ENCODE measurements at regions not wholly inside any gene's neighbourhood (a gene's known extent, or its start where the extent isn't known, plus 50 kb on each side); places are given as distances from the start of the nearest gene placed in this dataset.
A peak's percentile ranks its signal among the peaks of the same experiment; 100 is the strongest.
"Not testable (repeated sequence)": the region's sequence is repeated elsewhere in the genome, so short reads cannot be mapped to it uniquely, and the experiment has no call there.

GRCh38 chr12:9364224-9365176 is 156.3 kb upstream of the PZP start:
- DNase-seq = peak; percentile 77

GRCh38 chr12:9363145-9363544 is 154.9 kb upstream of the PZP start:
- DNase-seq = no peak

GRCh38 chr12:9361879-9362326 is 153.7 kb upstream of the PZP start:
- DNase-seq = no peak

- DNase-seq = not testable (repeated sequence)
Measured at GRCh38 chr12:9354009-9354754, 146.0 kb upstream of the PZP start.

- no peak for DNase-seq
Measured at GRCh38 chr12:9351136-9351535, 142.9 kb upstream of the PZP start.

GRCh38 chr12:9349888-9350885 is 142.0 kb upstream of the PZP start:
- no peak for DNase-seq

GRCh38 chr12:9348906-9349518 is 140.8 kb upstream of the PZP start:
- DNase-seq = no peak

- peak; percentile 53 for DNase-seq
Measured at GRCh38 chr12:9347328-9348127, 139.3 kb upstream of the PZP start.

- no peak for DNase-seq
Measured at GRCh38 chr12:9346866-9347327, 138.7 kb upstream of the PZP start.

GRCh38 chr12:9345171-9345570 is 137.0 kb upstream of the PZP start:
- DNase-seq = no peak

GRCh38 chr12:9344541-9344940 is 136.3 kb upstream of the PZP start:
- no peak for DNase-seq

GRCh38 chr12:9343731-9344130 is 135.5 kb upstream of the PZP start:
- no peak for DNase-seq

GRCh38 chr12:9342614-9343353 is 134.6 kb upstream of the PZP start:
- DNase-seq = no peak

- DNase-seq = no peak
Measured at GRCh38 chr12:9341260-9341585, 133.0 kb upstream of the PZP start.

- DNase-seq = peak; percentile 43
Measured at GRCh38 chr12:9340422-9341259, 132.4 kb upstream of the PZP start.

GRCh38 chr12:9337656-9338055 is 129.5 kb upstream of the PZP start:
- DNase-seq = no peak

- not testable (repeated sequence) for DNase-seq
Measured at GRCh38 chr12:9336375-9337011, 128.3 kb upstream of the PZP start.

- no peak for DNase-seq
Measured at GRCh38 chr12:9335867-9336266, 127.7 kb upstream of the PZP start.

- no peak for DNase-seq
Measured at GRCh38 chr12:9334964-9335363, 126.8 kb upstream of the PZP start.
